Skin epidermis (tissue), 12 donors: ENCODE measurements at regions not wholly inside any gene's neighbourhood (a gene's known extent, or its start where the extent isn't known, plus 50 kb on each side); places are given as distances from the start of the nearest gene placed in this dataset.

Source experiments
- H3K27ac ChIP-seq, 21 experiments: fragments of 200-600 bp; sonication (generic) in 11 of 21; one replicate each; pipeline ENCODE4 v1.5.0; 2020; ENCODE audit warnings: mild to moderate bottlenecking in 3 of 21, inconsistent platforms in 2 of 21, moderate library complexity in 2 of 21
- H3K4me3 ChIP-seq, 7 experiments: fragments of 200-600 bp; sonication (generic) in 2 of 7; one replicate each; pipeline ENCODE4 v1.5.0; 2020; ENCODE audit warnings: inconsistent platforms in 2 of 7, mild to moderate bottlenecking in 2 of 7, moderate library complexity in 1 of 7

GRCh38 chr2:118791483-118791882, 56.0 kb downstream of the EN1 start:
- Histone ChIP-seq H3K27ac (no peak overlapping the region), H3K4me3 (no peak overlapping the region)

- no peak overlapping the region for H3K27ac ChIP-seq
Observed at GRCh38 chr2:118786746-118787145, 60.7 kb downstream of the EN1 start.

GRCh38 chr2:118784860-118785259, 62.6 kb downstream of the EN1 start:
- H3K27ac ChIP-seq, result no peak overlapping the region
- no peak overlapping the region for H3K4me3 ChIP-seq

More at GRCh38 chr2:118786746-118787145, 60.7 kb downstream of the EN1 start:
- H3K4me3 ChIP-seq, result no peak overlapping the region

GRCh38 chr2:118779362-118779761, 68.1 kb downstream of the EN1 start:
- no peak overlapping the region for H3K4me3 ChIP-seq

GRCh38 chr2:118774458-118775133, 72.9 kb downstream of the EN1 start:
- Histone ChIP-seq H3K27ac (peak overlapping the region in 3 of 21 experiments; percentile 26 to 40 (median 32)), H3K4me3 (peak overlapping the region; percentile 15 to 34 (median 25))

More at GRCh38 chr2:118779362-118779761, 68.1 kb downstream of the EN1 start:
- no peak overlapping the region for H3K27ac ChIP-seq

GRCh38 chr2:118773826-118774225, 73.6 kb downstream of the EN1 start:
- H3K4me3 ChIP-seq, result peak overlapping the region in 1 of 7 experiments; percentile 34

GRCh38 chr2:118772487-118773200, 74.8 kb downstream of the EN1 start:
- no peak overlapping the region for H3K4me3 ChIP-seq

More at GRCh38 chr2:118773826-118774225, 73.6 kb downstream of the EN1 start:
- H3K27ac ChIP-seq, result no peak overlapping the region

GRCh38 chr2:118769707-118770400, 77.6 kb downstream of the EN1 start:
- H3K4me3 ChIP-seq, result no peak overlapping the region
- H3K27ac ChIP-seq, result no peak overlapping the region

More at GRCh38 chr2:118772487-118773200, 74.8 kb downstream of the EN1 start:
- no peak overlapping the region for H3K27ac ChIP-seq

GRCh38 chr2:118766871-118767270, 80.6 kb downstream of the EN1 start:
- H3K27ac ChIP-seq, result no peak overlapping the region

GRCh38 chr2:118764855-118765254, 82.6 kb downstream of the EN1 start:
- Histone ChIP-seq H3K27ac (no peak overlapping the region), H3K4me3 (no peak overlapping the region)

More at GRCh38 chr2:118766871-118767270, 80.6 kb downstream of the EN1 start:
- H3K4me3 ChIP-seq, result no peak overlapping the region

- no peak overlapping the region for H3K27ac ChIP-seq
- no peak overlapping the region for H3K4me3 ChIP-seq
Observed at GRCh38 chr2:118763797-118764196, 83.7 kb downstream of the EN1 start.

- H3K4me3 ChIP-seq, result no peak overlapping the region
- no peak overlapping the region for H3K27ac ChIP-seq
Observed at GRCh38 chr2:118762290-118762689, 85.2 kb downstream of the EN1 start.

- Histone ChIP-seq H3K4me3 (no peak overlapping the region), H3K27ac (no peak overlapping the region)
Observed at GRCh38 chr2:118761771-118762170, 85.7 kb downstream of the EN1 start.

GRCh38 chr2:118755901-118756300, 91.5 kb downstream of the EN1 start:
- no peak overlapping the region for H3K4me3 ChIP-seq
- no peak overlapping the region for H3K27ac ChIP-seq

- Histone ChIP-seq H3K4me3 (no peak overlapping the region), H3K27ac (no peak overlapping the region)
Observed at GRCh38 chr2:118755384-118755783, 92.1 kb downstream of the EN1 start.

- Histone ChIP-seq H3K27ac (no peak overlapping the region), H3K4me3 (no peak overlapping the region)
Observed at GRCh38 chr2:118752762-118753429, 94.6 kb downstream of the EN1 start.

GRCh38 chr2:118750959-118751565, 96.4 kb downstream of the EN1 start:
- Histone ChIP-seq H3K27ac (no peak overlapping the region), H3K4me3 (no peak overlapping the region)

GRCh38 chr2:118748245-118748885, 99.1 kb downstream of the EN1 start:
- H3K27ac ChIP-seq, result no peak overlapping the region
- H3K4me3 ChIP-seq, result no peak overlapping the region

GRCh38 chr2:118747637-118748036, 99.8 kb downstream of the EN1 start:
- Histone ChIP-seq H3K27ac (no peak overlapping the region), H3K4me3 (no peak overlapping the region)
